Activated CD4-positive, CD25-positive, alpha-beta regulatory T cell treated with anti-CD3 and anti-CD28 coated beads, Interleukin-2, amount 50 U/mL, for 24 hours (primary cell): ENCODE measurements at regions not wholly inside any gene's neighbourhood (a gene's known extent, or its start where the extent isn't known, plus 50 kb on each side); places are given as distances from the start of the nearest gene placed in this dataset.

Experiments used
- ATAC-seq, 2 donors: fragments of 150-1000 bp; cut with Tn5 transposase; one replicate each; pipeline ENCODE4 v1.10.0; 2021; ENCODE audit warnings: mild to moderate bottlenecking in 1 of 2, moderate library complexity in 1 of 2

- ATAC-seq: no peak
Observed at GRCh38 chr2:198698230-198698629, 759.5 kb downstream of the SATB2 start.

GRCh38 chr2:198697794-198698193 is 759.9 kb downstream of the SATB2 start:
- ATAC-seq: no peak

DNA sequence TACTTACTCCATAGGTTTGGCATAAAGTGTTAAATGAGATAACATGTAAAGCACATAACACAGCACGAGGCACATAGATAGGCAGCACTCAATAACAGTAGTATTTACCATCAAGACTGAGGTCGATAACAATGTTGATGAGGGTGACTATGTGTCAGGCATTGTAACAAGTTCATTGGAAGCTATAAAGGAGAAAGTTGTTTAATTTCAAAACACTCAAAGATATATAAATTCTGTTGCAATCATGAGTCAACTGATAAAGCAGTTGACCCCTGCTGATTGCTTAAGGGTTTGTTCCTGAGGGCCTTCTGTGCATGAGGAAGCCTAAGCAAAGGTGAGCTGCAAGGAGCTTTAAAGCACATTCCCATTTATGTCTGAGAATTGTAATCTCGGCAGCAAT is 760.5 kb downstream of the SATB2 start:
- ATAC-seq: no peak

DNA sequence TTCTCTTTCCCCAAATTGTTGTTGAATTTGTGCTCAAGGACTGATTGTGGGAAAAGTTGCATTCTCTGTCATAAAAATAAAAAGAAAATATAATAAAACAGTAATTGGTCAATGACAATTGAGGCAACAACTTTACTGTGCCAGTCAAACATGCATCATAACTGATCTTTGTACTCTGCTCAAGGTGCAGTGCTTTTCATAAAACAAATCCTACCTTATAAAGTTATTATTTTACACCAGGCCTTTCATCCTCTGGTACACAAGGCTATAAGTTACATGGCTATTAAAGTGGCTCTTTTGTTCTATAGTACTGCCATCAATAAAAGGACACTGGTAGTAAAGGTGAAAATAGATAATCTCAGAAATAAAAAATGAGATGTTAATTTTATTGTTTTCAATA is 761.9 kb downstream of the SATB2 start:
- no peak for ATAC-seq

- ATAC-seq: no peak
Observed at GRCh38 chr2:198692907-198693510, 764.7 kb downstream of the SATB2 start.

- no peak for ATAC-seq
Observed at GRCh38 chr2:198691236-198691635, 766.5 kb downstream of the SATB2 start.

GRCh38 chr2:198664321-198664720 is 793.4 kb downstream of the SATB2 start:
- no peak for ATAC-seq

DNA sequence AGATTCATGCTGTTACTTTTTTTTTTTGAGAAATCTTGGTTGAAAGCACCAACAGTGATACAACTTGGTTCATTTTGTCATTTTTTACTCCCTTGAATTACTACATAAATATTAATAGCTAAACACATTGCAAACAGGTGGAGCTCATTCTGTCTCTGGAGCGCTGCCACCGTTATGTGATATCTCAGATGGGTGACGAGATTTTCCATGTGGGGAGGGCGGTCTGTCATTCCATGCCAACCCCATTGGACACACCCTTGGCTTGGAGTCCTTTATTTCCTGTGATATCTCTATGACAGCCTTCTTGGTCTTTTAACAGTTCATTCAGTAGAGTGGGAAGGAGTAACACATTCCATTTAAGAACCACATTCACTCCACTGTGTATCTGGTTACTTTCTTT is 794.8 kb downstream of the SATB2 start:
- ATAC-seq: no peak

DNA sequence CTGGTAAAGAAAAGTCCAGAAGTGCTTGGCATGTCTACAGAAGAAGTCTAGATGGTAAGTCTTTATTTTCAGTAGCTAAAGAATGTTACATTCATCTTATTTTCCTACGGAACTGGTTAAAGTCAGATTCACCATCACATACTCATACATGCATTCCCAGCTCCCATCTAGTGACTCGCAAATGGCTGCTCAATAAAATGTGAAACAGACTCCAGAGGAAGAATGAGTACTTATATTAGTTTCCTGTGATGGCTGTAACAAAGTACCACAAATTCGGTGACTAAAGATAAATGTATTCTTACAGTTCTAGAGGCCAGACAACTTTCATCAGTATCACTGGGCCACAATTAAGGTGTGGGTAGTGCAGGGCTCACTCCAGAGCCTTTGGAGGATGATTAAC is 797.2 kb downstream of the SATB2 start:
- no peak for ATAC-seq

GRCh38 chr2:198659096-198659870 is 798.5 kb downstream of the SATB2 start:
- no peak for ATAC-seq

GRCh38 chr2:198657512-198658121 is 800.1 kb downstream of the SATB2 start:
- no peak for ATAC-seq

DNA sequence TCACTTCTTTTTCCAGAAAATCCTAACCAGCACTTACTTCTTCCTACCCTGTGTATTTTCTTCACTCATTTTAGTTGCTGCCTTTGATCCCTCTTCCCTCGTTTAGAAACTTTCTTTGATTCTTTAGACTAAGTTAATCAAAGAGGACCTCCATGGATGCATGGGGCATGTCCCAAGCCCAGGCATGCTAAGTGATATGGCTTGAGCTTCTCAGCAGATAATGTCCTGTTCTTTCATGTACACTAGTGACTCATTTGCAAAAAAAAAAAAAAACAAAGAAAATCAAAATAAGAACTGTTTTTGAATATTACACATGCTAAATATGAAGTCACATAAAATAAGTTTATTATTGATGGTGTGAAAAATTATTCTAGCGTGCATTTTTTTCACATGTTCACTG is 800.9 kb downstream of the SATB2 start:
- ATAC-seq: no peak

DNA sequence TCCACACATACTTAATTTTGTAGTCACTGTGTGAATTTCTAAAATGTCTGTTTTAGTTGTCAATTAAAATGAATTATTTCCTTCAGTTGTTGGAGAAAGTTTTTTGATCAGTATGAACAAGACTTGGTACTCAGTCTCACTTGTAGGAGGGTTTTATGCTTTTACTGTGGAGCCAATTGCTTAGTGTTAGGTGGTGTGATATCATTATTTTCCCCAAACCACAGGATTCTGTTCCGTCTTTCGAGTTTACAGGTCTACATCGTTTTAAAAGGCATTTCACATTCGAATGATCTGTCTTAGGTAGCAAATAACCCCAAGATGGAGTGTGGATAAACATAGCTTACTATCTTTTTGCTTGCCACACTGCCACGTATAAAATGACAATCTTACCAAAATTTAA is 803.1 kb downstream of the SATB2 start:
- no peak for ATAC-seq

DNA sequence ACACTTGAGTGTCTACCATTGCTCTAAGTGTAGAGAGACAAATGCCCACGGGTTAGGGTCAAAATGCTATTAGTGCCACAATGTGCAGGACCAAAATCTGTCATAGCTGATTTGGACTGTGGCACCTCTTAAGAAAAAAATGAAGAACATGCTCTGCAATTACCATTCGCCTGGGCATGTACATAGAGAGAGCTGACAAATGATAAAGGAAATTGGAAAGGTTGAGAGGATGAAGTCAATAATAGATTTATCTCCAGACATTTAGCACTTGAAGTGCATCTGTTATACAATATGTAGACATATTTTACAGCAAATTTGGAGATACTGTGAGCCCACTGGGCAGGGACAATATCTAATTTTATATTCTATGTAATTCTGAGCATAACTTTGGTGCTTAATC is 804.4 kb downstream of the SATB2 start:
- ATAC-seq: no peak

DNA sequence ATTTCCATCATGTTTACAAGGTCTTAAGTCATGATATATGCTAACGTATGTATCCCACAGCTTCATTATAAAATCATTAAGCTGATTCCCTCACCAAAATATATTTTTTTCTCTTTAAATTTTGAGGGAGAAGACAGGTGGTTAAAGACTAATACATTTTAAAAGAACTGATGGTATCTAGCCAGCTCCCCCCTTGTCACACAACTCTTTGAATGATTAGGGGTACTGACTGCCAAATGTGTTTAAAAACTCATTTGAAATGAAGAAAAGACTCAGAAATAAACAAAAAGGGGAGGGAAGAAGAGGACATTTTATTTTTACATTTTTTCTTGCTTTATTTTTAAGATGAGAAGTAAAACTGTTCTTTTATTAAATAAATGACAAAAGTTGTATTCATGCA is 805.3 kb downstream of the SATB2 start:
- ATAC-seq: no peak

GRCh38 chr2:198645816-198646215 is 811.9 kb downstream of the SATB2 start:
- no peak for ATAC-seq

GRCh38 chr2:198641161-198641560 is 816.6 kb downstream of the SATB2 start:
- ATAC-seq: no peak

GRCh38 chr2:198640463-198640862 is 817.3 kb downstream of the SATB2 start:
- no peak for ATAC-seq

- ATAC-seq: no peak
Observed at GRCh38 chr2:198639580-198639979, 818.2 kb downstream of the SATB2 start.

- ATAC-seq: no peak
Observed at GRCh38 chr2:198638577-198638976, 819.2 kb downstream of the SATB2 start.

GRCh38 chr2:198630384-198630783 is 826.0 kb downstream of the PLCL1 start:
- no peak for ATAC-seq

- no peak for ATAC-seq
Observed at GRCh38 chr2:198628596-198628995, 824.2 kb downstream of the PLCL1 start.

DNA sequence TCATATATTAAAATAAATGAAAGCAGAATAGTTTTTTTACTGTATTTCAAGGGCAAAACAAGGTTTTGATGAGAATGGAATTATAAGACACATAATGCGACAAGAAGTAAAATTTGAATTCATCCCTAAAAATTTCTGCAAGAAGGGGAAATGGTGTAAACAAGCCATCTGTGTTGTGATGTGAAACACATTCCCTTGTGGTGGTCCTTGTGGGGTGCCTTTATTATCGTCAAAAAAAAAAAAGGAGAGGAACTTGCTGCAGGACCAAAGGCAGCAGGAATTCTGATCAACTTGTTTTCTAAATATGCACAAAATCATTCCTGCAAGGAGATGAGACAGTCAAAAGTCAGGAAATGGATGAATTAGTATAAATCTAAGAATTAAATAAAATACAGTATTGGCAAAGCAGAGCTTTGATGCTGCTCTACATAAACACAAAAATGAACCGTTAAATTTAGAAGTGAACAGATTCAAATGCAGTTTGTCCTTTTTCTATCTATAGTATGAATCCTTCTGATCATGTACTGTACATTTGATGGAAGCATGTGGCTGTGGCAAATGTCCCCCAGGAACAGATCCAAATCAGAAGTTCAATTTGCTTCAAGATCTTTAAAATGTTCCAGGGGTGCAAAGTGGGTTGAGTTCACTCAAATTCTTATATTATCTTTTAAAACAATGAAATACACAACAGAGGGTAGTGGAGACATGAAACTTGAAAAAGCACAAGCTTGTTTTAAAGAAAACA is 818.8 kb downstream of the PLCL1 start:
- no peak for ATAC-seq

DNA sequence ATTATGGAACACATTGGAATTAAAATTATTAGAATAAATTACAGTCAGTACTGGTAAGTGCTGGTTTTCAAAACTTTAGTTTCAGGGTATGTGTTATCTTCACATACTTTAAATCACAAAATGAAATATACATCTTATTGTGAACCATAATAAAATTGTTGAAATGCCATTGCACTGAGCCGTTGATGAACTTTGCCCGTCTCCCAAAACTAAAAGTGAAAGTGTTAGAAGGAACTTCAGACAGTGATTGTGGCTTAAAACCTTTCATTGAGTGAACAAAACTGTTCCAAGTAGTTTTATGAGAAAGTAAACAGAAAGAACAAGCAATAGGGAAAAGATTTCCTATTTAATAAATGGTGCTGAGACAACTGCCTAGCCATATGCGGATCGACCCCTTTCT is 811.6 kb downstream of the PLCL1 start:
- no peak for ATAC-seq
